ENCODE measurements at regions not wholly inside any gene's neighbourhood (a gene's known extent, or its start where the extent isn't known, plus 50 kb on each side); places are given as distances from the start of the nearest gene placed in this dataset.
"Not testable (repeated sequence)": the region's sequence is repeated elsewhere in the genome, so short reads cannot be mapped to it uniquely, and the experiment has no call there.

DNA sequence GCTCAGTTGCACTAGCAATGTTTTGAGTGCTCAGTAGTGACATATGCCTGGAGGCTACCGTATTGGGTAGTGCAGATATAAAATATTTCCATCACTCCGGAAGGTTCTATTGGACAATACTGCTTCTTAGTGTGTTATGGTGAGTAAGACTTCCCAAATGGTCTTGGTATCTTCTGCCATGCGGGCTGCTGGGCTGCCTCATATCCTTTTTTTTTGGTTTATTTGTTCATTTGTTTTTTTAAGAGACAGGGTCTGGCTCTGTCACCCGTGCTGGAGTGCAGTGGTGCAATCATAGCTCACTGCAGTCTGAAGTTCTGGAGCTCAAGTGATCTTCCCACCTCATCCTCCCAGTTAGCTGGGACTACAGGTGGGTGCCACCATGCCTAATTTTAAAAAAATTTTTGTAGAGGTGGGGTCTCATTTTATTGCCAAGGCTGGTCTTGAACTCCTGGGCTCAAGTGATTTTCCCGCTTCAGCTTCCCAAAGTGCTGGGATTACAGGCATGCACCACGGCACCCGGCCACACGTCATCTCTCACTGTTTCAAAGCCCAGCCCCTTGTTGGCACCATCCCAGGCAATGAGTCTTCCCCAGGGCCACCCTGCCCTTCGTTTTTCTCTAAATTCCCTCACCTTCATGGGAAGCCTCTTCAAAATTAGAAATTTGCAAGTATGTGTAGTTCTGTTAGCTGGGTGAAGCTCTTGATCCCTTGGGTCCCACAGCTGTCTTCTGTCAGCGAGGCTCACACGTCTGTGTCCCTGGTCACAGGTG is 111.0 kb upstream of the KLF14 start:
- DNase-seq (ENCODE audit: low read depth in 2 of 3, low spot score in 2 of 3), result no peak

DNA sequence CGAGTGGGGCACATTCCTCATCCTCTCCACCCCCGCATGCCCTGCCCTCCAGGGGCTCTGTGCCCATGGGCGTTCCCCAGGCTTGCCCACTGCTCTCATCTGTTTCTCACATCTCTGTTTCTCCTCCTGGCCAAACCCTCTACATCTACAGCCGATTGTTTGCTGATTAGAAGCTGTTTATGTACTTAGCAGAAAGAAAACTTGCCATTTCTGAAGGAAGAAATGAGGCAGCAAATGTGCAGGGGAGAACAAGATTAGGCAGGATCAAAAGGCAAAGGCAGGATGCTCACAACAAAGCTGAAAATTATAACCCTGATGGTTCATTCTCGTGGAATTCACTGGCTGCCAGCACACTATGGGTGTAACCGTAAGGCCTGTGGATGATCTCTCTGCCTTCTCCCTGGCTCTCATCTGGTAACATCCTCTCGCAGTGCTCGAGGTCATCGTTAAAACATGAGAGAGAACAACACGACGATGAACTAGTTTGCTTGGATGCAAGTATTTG is 111.6 kb upstream of the KLF14 start:
- DNase-seq (ENCODE audit: low read depth in 2 of 3, low spot score in 2 of 3), result no peak

DNA sequence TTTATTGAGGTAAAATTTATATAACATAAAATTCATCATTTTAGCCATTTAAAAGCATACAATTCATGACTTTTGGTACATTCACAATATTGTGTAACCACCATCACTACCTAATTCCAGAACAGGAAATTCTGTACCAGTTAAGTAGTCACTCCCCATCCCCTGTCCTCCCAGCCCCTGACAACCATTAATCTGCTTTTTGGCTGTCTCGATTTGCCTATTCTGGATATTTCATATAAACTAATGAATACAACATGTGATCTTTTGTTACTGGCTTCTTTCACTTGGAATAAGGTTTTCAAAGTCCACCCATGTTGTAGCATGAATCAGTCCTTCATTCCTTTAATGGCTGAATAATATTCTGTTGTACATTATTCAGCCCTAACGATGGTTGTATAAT is 115.6 kb upstream of the KLF14 start:
- DNase-seq (ENCODE audit: low read depth in 2 of 3, low spot score in 2 of 3), result no peak

DNA sequence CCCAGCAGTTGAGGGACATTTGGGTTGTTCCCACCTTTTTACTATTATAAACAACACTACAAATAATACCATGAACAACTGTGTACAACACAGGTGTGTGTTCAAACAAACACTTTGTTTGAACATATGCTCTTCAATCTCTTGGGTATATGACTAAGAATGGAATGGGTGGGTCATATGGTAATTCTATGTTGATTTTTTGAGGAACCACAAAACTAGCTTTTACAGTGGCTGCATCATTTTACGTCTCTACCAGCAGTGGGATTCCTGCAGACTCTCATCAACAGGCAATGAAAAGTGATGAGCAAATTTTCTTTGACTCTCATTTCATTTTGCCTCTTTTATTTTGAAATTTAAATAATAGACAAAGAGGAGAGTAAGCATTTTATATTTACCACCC is 116.9 kb upstream of the KLF14 start:
- no peak for DNase-seq (ENCODE audit: low read depth in 2 of 3, low spot score in 2 of 3)

GRCh38 chr7:130852867-130853266 is 118.9 kb upstream of the KLF14 start:
- DNase-seq (ENCODE audit: low read depth in 2 of 3, low spot score in 2 of 3), result no peak

DNA sequence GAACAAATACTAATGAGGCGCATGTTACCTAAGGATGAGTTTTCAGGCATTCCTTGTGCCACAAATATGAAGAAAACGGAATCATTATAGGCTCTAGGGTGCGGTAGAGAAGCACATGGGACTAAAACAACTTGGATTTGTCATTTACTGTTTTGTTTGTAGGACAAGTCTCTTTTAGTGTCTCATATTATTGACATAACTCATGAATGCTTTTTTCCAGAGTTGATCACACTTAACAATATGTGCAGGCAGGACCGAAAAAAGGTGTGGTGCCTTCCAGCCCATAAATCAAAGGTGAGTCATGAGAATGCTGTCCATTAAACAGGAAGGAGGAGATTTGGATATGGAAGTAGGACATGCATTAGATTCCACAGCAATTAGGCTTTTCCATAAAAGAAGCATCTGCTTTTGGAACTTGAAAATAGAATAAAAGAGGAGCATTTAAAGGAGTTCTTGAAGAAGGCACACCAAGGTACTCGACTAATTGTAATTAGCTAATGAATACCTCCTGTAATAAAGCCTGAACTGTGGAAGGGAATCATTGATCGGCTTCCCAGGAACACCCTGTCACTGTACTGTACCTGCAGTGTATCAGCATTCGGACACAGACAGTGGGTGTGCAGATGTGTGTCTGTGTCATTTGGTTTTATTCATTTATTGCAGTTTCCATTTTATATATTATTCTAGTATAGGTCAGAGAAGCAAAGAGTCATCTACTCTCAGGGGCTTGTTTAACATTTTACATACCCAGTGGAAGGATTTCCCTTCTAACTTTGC is 119.7 kb upstream of the KLF14 start:
- no peak for DNase-seq (ENCODE audit: low read depth in 2 of 3, low spot score in 2 of 3)

DNA sequence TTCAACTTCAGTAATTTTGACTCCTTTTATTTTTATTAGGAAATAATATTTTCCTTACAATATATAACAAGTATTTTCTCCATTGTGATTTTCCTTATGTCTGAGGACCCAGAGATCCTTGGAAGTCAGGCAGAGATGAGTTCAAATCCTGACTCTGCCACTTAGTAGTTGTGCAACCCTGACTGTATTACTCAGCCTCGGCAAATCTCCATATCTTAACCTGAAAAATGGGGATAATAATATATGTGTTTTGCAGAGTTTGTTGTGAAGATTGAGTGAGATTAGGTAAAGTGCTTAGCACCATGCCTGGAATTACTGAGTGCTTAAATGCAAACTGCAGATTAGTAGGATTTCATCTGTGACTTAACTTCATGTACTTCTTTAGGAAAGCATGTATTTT is 120.5 kb upstream of the KLF14 start:
- DNase-seq (ENCODE audit: low read depth in 2 of 3, low spot score in 2 of 3), result no peak

DNA sequence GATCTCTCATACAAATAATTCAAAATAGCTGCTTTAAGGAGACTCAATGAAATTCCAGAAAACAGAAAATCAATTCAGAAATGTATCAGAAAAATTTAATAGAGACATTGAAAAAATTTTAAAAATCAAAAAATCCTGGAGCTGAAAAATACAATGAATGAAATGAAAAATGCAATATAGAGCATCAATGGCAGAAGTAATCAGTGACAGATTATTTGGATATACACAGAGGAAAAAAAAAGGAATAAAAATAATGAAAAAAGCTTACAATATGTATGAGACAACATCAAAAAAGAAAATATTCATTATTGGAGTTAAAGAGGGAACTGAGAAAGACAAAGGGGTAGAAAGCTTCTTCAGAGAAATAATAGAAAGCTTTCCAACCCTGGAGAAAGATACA is 122.9 kb upstream of the KLF14 start:
- no peak for DNase-seq (ENCODE audit: low read depth in 2 of 3, low spot score in 2 of 3)

DNA sequence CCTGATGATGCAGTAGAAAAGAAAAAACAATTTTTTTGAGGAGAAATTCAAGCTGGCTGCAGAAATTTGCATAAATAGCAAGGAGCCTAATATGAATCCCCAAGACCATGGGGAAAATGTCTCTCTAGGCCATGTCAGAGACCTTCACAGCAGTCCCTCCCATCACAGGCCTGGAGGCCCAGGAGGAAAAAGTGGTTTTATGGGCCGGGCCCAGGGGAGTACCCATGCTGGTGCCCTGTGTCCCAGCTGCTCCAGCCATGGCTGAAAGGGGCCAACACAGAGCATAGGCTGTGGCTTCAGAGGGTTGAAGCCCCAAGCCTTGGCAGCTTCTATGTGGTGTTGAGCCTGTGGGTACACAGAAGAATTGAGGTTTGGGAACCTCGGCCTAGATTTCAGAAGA is 126.8 kb upstream of the KLF14 start:
- DNase-seq (ENCODE audit: low read depth in 2 of 3, low spot score in 2 of 3), result not testable (repeated sequence)

- DNase-seq (ENCODE audit: low read depth in 2 of 3, low spot score in 2 of 3), result peak in 2 of 3 donors; percentile 16 to 72
Observed at GRCh38 chr7:130865408-130866236, 131.6 kb upstream of the KLF14 start.

- DNase-seq (ENCODE audit: low read depth in 2 of 3, low spot score in 2 of 3), result no peak
Observed at GRCh38 chr7:130867039-130867438, 133.0 kb upstream of the KLF14 start.

- no peak for DNase-seq (ENCODE audit: low read depth in 2 of 3, low spot score in 2 of 3)
Observed at GRCh38 chr7:130867581-130868136, 133.7 kb upstream of the KLF14 start.

- no peak for DNase-seq (ENCODE audit: low read depth in 2 of 3, low spot score in 2 of 3)
Observed at GRCh38 chr7:130868139-130868538, 134.1 kb upstream of the KLF14 start.

GRCh38 chr7:130869918-130870317 is 135.9 kb upstream of the KLF14 start:
- DNase-seq (ENCODE audit: low read depth in 2 of 3, low spot score in 2 of 3), result no peak

DNA sequence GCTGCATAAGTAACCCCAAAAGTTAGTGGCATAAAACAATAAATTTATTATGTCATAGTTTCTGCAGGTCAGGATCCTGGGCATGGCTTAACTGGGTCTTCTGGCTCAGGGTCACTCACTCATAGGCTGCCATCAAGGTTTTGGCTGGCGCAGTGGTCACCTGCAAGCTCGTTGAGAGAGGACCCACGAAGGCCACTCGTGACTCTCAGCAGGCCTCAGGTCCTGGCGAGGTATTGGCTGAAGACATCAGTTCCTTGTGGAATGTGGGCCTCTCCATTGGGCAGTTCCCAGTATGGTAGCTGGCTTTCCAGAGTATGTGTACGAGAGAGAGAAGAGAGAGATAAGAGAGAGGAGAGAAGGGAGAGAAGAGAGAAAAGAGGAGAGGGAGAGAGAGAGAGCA is 138.3 kb upstream of the KLF14 start:
- no peak for DNase-seq (ENCODE audit: low read depth in 2 of 3, low spot score in 2 of 3)

DNA sequence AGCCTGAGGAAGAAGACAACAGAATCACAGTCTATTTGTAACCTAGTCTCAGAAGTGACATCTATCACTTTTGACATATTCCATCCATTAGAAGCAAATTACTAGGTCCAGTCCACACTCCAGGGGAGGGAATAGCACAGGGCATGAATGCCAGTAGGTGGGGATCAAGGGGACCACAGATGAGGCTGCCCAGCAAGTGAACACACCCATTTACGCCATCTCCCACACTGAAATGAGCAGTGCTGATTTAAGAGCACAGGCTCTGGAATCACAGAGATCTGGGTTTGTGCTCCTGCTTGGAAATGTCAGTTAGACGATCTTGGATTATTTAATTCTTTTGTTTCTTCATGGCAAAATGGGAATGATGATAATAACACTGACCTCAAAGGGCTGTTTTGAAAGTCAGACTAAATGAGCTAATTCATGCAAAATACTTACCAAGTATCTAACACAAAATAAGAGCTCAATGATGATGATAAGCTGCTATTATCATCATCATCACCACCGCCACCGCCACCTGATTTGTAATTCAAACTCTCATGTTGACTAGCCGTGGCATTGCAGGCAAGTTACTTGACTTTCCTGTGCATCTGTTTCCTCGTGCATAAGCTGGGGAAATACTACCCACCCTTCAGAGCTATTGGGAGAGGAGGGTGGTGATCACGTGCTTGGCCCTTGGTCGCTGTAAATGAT is 138.9 kb upstream of the KLF14 start:
- DNase-seq (ENCODE audit: low read depth in 2 of 3, low spot score in 2 of 3), result peak in 1 of 3 donors; percentile 43

- no peak for DNase-seq (ENCODE audit: low read depth in 2 of 3, low spot score in 2 of 3)
Observed at GRCh38 chr7:130874071-130874915, 140.3 kb upstream of the KLF14 start.

DNA sequence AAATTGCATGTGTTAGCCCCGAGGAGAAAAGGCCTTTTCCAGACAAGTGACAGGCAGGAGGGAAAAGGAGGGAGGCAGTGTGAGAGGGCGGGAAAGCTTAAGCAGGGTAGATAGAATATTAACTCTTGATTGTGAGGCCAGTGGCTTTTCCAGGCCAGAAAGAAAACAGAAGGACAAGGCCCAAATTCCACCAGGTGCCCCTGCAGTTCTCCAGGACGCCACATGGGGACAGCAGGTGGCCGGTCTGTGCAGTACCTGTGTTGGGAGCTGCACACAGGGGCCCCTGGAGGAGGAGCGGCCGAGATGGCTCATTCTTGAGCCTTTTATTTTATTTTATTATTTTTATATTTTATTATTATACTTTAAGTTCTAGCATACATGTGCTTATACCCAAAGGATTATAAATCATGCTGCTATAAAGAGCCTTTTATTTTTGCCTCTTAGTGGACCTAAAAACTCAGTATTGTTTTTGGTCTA is 141.3 kb upstream of the KLF14 start:
- DNase-seq (ENCODE audit: low read depth in 2 of 3, low spot score in 2 of 3), result peak in 2 of 3 donors; percentile 30 to 42

DNA sequence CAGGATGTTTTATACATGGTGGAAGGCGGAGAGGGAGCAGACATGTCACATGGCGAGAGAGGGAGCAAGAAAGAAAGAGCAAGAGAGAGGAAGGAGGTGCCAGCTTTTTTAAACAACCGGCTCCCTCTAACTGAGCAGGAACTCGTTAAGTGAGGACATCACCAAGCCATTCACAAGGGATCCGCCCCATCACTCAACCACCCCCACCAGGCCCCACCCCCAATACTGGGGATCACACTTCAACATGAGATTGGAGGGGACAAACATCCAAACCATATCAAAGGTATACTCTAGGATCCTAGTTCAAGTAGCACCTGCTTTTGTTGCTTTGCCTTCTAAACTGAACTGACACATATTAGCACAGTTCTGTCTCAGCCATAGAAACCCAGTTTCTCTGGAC is 141.9 kb upstream of the KLF14 start:
- no peak for DNase-seq (ENCODE audit: low read depth in 2 of 3, low spot score in 2 of 3)
